ENCODE measurements at regions not wholly inside any gene's neighbourhood (a gene's known extent, or its start where the extent isn't known, plus 50 kb on each side); places are given as distances from the start of the nearest gene placed in this dataset.

DNA sequence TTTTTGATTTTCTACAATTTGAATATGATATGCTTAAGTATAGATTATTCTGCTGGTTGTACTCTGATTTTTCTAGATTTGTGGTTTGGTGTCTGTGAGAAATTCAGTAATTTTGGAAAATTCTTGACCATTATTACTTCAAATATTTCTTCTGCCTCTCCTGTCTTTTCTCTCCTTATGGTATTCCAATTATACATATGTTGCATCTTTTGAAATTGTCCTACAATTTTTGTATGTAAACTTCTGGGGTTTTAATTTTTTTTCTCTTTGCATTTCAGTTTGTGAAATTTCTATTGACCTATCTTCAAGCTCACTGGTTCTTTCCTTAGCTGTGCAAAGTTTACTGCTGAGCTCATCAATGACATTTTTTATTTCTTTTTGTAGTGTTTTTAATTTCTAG, 534.4 kb upstream of the SLC35B3 start:
- no peak for TF ChIP-seq POLR2A (IDR thresholded peaks at IDR 0.05)
- TF ChIP-seq, protein P1, sequence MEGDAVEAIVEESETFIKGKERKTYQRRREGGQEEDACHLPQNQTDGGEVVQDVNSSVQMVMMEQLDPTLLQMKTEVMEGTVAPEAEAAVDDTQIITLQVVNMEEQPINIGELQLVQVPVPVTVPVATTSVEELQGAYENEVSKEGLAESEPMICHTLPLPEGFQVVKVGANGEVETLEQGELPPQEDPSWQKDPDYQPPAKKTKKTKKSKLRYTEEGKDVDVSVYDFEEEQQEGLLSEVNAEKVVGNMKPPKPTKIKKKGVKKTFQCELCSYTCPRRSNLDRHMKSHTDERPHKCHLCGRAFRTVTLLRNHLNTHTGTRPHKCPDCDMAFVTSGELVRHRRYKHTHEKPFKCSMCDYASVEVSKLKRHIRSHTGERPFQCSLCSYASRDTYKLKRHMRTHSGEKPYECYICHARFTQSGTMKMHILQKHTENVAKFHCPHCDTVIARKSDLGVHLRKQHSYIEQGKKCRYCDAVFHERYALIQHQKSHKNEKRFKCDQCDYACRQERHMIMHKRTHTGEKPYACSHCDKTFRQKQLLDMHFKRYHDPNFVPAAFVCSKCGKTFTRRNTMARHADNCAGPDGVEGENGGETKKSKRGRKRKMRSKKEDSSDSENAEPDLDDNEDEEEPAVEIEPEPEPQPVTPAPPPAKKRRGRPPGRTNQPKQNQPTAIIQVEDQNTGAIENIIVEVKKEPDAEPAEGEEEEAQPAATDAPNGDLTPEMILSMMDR (IDR thresholded peaks at IDR 0.05): no peak
- intact Hi-C loops (cut with DNase I): no loop called here
- no peak overlapping the region for H3K4me3 ChIP-seq (replicated peaks in 1 of 3)
- no peaks in the 10 kb centered on the region for H3K4me1 ChIP-seq
- H3K27me3 ChIP-seq: no peaks in the 10 kb centered on the region
- H3K27ac ChIP-seq: no peak overlapping the region
- H3K36me3 ChIP-seq: no peaks in the 10 kb centered on the region
- H3K9me3 ChIP-seq: no peaks in the 10 kb centered on the region
- no peak for DNase-seq

DNA sequence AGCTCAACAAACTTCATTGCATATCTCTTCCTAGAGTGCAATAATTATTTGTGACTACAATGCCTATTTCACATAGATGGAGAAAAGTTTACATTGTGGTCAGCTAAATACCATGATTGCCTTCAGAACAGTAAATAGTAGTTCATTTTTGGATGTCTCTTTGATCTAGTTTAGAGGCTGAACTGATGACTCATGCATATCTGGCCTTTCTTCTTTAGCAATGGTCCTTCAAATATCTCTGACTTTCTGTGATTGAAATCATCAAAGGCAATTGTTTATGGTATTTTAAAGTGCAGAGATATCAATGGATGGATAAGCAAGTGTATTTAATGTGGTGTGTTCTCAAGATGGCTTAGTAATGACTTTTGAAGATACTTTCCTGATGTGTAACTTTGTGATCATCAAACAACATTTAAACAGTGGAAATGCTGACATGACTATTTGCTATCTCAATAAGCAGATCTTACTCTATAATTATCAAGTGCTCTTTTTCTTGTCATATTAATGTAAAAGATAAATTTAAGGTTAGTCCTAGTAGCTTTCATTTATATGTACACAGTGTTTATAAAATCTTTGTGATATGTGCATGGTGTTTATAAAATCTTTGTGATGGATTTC, 523.7 kb upstream of the SLC35B3 start:
- intact Hi-C loops (cut with DNase I): no loop called here
- no peaks in the 10 kb centered on the region for H3K27me3 ChIP-seq
- no peak overlapping the region for H3K4me3 ChIP-seq (replicated peaks in 1 of 3)
- H3K36me3 ChIP-seq: no peaks in the 10 kb centered on the region
- H3K27ac ChIP-seq: no peak overlapping the region
- no peak for DNase-seq
- no peaks in the 10 kb centered on the region for H3K9me3 ChIP-seq
- H3K4me1 ChIP-seq: no peaks in the 10 kb centered on the region
- TF ChIP-seq, protein P1 (IDR thresholded peaks at IDR 0.05): no peak
- TF ChIP-seq POLR2A (IDR thresholded peaks at IDR 0.05): no peak

DNA sequence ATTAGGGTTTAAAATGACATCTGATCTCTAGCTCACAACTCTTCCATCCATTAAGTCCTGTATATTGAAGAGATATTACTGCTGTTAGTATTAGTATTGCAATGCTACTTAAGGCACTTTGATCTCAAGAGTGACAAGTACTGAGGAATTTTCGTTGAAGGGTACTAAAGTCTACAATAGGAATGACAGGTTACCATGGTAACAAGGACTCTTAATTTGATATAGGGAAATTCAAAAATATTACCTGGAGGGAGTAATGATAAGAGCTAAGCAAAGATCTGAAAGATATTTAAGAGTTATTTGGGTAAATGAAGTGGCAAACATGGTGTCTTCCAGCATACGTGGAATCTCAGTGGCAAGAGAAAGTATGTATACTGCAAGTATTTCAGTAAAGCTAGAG, 518.0 kb upstream of the SLC35B3 start:
- TF ChIP-seq, protein P1 (IDR thresholded peaks at IDR 0.05): no peak
- no peak for TF ChIP-seq POLR2A (IDR thresholded peaks at IDR 0.05)
- Histone ChIP-seq H3K27me3 (no peaks in the 10 kb centered on the region), H3K27ac (no peak overlapping the region), H3K9me3 (no peaks in the 10 kb centered on the region), H3K4me3 (replicated peaks in 1 of 3) (no peak overlapping the region), H3K36me3 (no peaks in the 10 kb centered on the region), H3K4me1 (no peaks in the 10 kb centered on the region)
- intact Hi-C loops (cut with DNase I): no loop called here
- WGBS, 2 donors: 41 to 48% methylated on average over 2 of the region's 2 CpGs
- no peak for DNase-seq

DNA sequence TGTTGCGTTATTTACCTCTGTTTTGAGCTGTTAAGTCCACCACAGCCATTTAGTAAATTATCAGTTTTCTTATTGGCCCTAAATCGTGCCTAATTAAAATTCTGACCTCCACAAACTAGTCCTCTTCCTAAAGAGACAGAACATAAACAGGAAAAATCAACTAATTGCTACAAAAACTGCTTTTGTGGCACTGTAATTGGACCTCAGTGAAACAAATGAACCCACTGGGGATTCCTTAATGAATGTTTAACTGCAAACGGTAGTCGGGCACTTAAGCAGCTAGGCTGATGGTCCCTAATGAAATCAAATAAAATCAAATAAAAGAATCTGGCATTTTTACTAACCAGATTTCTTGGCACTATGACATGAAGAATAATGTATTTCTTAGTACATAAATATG, 513.4 kb upstream of the SLC35B3 start:
- TF ChIP-seq, protein P1 (IDR thresholded peaks at IDR 0.05): no peak
- TF ChIP-seq POLR2A (IDR thresholded peaks at IDR 0.05): no peak
- Histone ChIP-seq H3K27ac (no peak overlapping the region), H3K36me3 (no peaks in the 10 kb centered on the region), H3K27me3 (no peaks in the 10 kb centered on the region), H3K4me3 (replicated peaks in 1 of 3) (no peak overlapping the region), H3K4me1 (no peaks in the 10 kb centered on the region), H3K9me3 (no peaks in the 10 kb centered on the region)
- intact Hi-C loops (cut with DNase I): no loop called here
- DNase-seq: no peak
- WGBS, 2 donors: 56 to 62% methylated on average over 4 of the region's 4 CpGs

DNA sequence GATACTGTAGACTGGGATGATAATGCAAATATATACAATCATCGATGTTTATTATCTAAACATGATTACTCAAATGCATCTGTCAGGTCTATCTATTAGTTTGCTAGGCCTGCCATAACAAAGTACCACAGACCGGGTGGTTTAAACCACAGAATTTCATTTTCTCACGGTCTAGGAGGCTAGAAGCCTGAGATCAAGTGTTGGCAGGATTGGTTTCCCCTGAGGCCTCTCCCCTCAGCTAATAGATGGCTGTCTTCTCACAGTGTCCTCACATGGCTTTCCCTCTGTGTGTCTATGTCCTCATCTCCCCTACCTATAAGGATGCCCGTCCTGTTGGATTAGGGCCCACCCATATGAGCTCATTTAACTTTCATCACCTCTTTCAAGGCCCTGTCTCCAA, 512.6 kb upstream of the SLC35B3 start:
- 64 to 73% methylated on average over 4 of the region's 4 CpGs for WGBS, 2 donors
- no peak overlapping the region for H3K27ac ChIP-seq
- TF ChIP-seq, protein P1 (IDR thresholded peaks at IDR 0.05): no peak
- TF ChIP-seq POLR2A (IDR thresholded peaks at IDR 0.05): no peak
- intact Hi-C loops (cut with DNase I): no loop called here
- no peaks in the 10 kb centered on the region for H3K27me3 ChIP-seq
- no peak for DNase-seq
- no peaks in the 10 kb centered on the region for H3K36me3 ChIP-seq
- H3K4me3 ChIP-seq (replicated peaks in 1 of 3): no peak overlapping the region
- H3K4me1 ChIP-seq: no peaks in the 10 kb centered on the region
- H3K9me3 ChIP-seq: no peaks in the 10 kb centered on the region
